Colon (tissue), 2 donors: ENCODE measurements at regions not wholly inside any gene's neighbourhood (a gene's known extent, or its start where the extent isn't known, plus 50 kb on each side); places are given as distances from the start of the nearest gene placed in this dataset.

Source experiments
- FAIRE-seq: peaks from 2 replicates; lab custom pipeline; 2012; peaks lifted over from hg19 to GRCh38; lab: Jason Lieb, UNC
- donor health status: control.
- donor health status: control.

DNA sequence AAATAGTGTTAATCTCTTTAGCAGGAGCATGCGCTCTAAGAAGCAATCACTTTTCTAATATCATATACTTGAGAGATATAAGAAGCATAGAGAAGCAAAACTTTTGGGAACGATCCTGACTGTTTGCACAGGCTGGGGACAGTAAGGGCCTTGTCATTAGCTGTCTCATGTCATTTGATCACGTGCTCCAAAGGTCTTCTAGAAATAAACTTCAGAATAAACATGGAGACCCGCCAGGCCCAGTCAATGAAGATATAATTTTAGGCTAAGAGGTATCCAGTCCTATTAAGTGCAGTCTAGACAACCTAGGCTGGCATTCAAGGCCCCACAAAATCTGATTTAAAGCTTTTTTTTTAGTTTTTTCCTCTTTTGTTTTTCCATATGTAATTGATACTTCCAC lies 111.0 kb upstream of the APC start:
- FAIRE-seq, result no peak

GRCh38 chr5:112628214-112628980 lies 109.3 kb upstream of the APC start:
- FAIRE-seq, result no peak

DNA sequence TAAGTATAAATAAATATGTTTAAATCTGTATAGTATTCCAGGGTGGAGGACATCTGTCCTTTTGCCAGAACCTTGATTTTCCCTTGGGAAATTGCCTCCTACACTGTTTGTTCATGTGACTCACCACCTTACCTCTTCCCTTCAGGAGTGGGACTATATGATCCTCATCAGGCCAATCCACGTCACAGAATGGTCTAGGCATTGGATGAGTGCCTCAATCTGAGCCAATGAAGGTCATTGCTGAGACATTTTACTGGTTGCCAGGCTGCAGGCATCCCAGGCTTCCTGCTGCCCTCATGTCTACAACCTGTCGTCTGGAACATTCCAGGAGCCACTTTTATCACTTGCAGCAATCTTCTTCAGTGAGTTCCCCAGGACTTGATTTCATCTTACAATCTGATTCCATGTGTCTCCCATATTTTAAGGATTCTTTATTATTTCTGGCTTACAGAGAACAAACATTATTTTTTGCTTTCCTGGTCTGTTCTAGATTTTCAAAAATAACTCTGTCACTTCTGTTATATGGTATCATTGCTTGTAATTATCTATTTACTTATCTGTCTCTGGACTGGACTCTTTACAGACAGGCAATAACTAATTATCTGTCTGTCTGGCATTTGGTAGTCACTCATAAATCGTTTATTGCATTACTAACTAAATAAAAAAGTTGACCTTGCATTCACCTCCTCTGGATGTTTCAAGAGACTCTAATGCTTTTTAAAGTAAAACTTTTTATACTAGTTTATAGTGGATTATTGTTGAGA lies 107.3 kb upstream of the APC start:
- no peak for FAIRE-seq

GRCh38 chr5:112634166-112634565 lies 103.5 kb upstream of the APC start:
- no peak for FAIRE-seq

DNA sequence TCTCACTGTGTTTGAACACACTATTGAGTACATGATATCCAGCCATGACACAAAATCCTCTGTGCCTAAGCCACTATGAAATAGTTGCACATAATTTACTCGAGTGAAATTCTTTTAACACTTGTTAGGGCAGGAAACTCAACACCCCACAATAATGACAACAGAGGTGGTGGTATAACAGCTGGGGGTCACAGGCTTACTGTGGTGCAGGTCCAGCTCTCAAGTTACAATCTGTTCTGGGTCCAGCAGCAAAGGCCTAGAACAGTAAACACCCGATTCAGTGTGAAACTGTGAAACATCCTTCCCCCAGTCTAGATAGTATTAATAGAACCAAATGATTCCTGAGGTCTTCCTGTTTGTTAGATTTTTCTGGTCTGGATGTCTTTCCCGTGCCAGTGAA lies 102.9 kb upstream of the APC start:
- FAIRE-seq, result no peak

GRCh38 chr5:112635276-112635675 lies 102.4 kb upstream of the APC start:
- no peak for FAIRE-seq

DNA sequence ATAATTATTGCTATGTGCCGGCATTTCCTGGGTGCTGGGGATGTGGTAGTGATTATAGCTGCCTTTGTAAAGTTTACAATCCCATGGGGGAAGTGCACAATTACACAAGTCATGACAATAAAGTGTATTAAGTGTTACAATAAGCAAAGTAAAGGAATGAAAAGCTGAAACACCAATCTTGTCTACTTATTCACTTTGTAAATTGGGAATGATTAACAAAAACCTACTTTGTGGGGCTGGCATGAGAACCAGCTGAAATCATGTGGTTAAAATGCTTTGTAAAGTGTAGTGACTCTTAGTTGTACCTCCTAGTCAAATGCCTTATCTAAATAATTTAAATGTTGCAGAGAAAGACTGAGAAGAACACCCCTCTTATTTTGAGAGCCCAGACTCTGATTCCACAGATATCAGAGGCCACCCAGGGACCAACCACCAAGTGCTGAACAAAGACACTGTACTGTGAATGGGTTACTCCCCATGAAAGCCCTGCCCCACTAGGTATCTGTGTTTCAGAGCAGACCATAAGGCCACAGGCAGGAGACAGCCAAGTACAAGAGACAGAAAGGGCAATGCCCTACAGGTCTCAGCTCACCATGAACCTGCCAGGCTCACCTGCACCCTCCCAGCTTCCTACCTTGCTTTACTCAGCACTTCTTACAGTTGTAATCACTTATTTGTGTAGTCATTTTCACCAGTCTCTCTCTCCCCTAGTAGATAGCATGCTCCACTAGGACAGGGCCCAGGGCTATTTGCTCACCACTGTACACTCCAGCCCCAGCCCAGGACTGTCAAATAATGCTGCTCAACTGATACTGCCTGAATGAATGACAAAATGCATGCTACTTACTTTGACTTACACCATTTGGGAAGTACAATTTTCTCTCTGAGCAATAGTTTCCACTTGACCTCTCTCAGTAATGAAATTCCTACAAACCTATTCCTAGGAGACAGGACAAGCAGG lies 101.6 kb upstream of the APC start:
- FAIRE-seq, result no peak

GRCh38 chr5:112636751-112637150 lies 100.9 kb upstream of the APC start:
- FAIRE-seq, result no peak

- no peak for FAIRE-seq
These were observed 100.3 kb upstream of the APC start for GRCh38 chr5:112637343-112637742.

DNA sequence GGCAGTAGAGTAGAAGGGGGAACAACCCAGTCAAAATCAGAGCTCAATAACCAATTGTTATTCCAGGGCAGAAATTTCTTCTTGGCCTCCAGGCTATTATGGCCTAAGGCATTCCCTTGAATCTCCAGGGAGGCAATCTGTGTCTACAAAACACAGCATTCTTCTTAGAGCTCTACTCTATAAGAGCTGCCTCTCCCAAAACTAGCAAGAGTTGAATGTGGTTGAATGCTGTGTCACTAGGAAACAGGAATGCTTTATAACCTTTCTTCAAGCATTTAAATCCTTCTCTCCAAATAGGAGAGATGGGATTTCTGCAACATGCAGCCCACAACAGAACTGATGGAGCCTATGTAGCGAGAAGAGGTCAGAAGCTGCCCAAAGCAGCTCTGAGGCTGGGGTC lies 97.1 kb upstream of the APC start:
- no peak for FAIRE-seq

- no peak for FAIRE-seq
These were observed 96.1 kb upstream of the APC start for GRCh38 chr5:112641515-112642110.

- FAIRE-seq, result no peak
These were observed 94.8 kb upstream of the APC start for GRCh38 chr5:112642885-112643284.

DNA sequence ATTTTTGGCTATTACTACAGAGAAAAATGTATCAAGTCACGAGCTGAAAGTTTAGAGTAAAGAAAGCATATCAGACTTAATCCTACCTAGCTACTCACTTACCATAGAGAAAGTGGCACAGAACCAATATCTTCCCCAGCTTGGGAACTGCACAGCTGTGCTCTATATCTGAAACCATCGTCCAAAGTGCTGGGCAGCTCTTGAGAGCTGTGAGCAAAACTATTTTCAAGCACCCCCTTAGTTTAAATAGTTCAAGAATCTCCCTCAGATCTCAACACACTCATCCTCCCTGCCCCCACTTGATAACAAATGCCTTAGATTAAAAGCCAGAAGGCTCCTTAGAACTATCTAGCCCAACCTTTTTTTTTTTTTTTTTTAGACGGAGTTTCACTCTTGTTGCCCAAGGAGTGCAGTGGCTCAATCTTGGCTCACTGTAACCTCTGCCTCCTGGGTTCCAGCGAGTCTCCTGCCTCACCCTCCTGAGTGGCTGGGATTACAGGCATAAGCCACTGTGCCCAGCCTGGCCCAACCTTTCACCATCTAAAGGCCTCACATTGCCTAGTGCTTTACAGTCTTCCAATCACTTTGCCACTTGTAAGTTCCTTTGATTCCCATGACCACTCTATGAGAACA lies 94.2 kb upstream of the APC start:
- FAIRE-seq, result no peak

- no peak for FAIRE-seq
These were observed 91.3 kb upstream of the APC start for GRCh38 chr5:112646139-112646936.

DNA sequence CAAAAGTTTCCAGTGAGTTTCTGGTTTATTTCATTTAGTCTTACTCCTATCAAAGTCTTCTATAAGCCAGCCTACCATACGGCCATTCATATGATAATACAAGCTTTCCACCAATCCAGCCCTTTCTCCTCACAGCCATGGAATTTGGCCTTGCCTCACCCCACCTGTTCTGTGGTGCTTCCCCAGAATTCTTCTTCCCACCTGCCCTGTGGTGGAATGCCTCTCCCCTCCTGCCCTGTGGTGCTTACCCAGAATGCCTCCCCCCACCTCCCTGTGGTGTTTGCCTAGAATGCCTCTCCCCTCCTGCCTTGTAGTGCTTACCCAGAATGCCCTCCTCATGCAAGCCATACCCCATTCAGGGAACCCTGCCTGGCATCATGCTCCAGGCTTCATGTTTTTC lies 90.3 kb upstream of the APC start:
- FAIRE-seq, result no peak

GRCh38 chr5:112648264-112648663 lies 89.4 kb upstream of the APC start:
- FAIRE-seq, result no peak

DNA sequence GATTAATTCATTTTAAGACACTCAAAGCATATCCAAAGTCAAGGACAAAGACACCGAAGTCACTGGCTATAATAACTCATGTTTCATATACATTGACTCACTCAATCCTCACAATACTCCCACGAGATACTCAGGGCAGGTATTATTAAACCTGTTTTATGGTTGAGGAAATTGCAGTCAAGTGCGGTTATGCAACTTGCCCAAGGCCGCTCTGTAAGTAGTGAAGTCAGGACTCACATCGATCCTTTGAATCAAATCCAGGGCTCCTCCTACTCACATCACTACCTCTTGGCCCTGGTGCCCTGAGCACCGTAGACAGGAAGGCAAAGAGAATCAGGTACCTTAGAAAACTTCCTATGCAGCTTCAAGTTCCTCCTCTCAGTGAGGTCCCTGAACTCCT lies 87.8 kb upstream of the APC start:
- FAIRE-seq, result peak; percentile 41

DNA sequence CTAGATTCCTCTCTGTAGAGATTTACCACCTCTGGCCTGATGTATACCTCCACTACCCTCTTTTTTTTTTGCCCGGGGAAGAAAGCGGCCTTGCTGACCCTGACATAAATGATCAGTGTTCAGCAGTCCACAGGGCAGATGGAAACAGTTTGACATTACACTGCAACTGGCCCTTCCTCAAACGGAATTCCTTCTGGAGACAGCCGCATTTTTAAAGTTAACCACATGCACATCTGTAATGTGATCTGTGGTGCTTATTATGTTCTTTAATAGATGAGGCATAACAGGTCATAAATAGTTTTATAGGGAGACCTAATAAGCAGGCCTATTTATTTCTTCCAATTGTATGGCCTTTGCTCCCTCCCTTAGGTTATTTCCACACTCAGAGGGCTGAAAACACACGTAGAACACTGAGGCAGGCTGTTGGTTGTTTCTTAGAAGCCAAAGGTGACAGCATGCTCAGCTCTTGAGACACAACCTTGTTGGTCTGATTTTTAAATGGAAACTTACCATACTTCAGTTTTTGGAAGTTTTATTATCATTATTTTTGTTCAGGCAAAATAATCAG lies 84.0 kb upstream of the APC start:
- FAIRE-seq, result no peak

GRCh38 chr5:112655513-112655912 lies 82.2 kb upstream of the APC start:
- FAIRE-seq, result no peak

GRCh38 chr5:112656451-112656850 lies 81.2 kb upstream of the APC start:
- no peak for FAIRE-seq

DNA sequence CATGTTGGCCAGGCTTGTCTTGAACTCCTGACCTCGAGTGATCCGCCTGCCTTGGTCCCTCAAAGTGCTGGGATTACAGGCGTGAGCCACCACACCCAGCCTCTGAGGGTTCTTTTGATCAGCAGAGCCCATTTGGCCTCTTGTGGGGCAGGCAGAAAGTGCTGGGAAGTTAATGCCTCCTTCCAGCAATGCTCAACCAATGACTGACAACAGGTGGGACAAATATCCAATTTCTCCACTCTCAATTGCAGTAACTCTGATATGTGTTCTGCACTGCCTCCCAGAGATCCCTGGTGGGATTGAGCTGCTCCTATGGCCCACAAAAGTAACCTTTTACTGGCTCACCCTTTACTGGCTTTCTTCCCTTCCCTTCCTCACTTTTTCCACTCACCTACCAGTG lies 79.9 kb upstream of the APC start:
- FAIRE-seq, result no peak
